Lower leg skin (tissue), 3 donors: ENCODE measurements at regions not wholly inside any gene's neighbourhood (a gene's known extent, or its start where the extent isn't known, plus 50 kb on each side); places are given as distances from the start of the nearest gene placed in this dataset.
"Not testable (repeated sequence)": the region's sequence is repeated elsewhere in the genome, so short reads cannot be mapped to it uniquely, and the experiment has no call there.

Experiments used
- CTCF ChIP-seq, 3 donors: fragments of 450-650 bp; IDR thresholded peaks; one replicate each; pipeline ENCODE4 v1.5.1; 2016; ENCODE audit warnings: antibody characterized with exemption in 3 of 3, mild to moderate bottlenecking in 3 of 3, moderate library complexity in 2 of 3
- POLR2A ChIP-seq, 2 donors: fragments of 450-650 bp; IDR thresholded peaks; one replicate each; pipeline ENCODE4 v1.6.1; 2016 to 2017; ENCODE audit warnings: antibody characterized with exemption in 2 of 2, mild to moderate bottlenecking in 1 of 2, moderate library complexity in 1 of 2

GRCh38 chr3:158019897-158020296, 86.3 kb downstream of the SHOX2 start:
- not testable (repeated sequence) for TF ChIP-seq POLR2A, CTCF (IDR thresholded peaks at IDR 0.05)
